ENCODE measurements at regions not wholly inside any gene's neighbourhood (a gene's known extent, or its start where the extent isn't known, plus 50 kb on each side); places are given as distances from the start of the nearest gene placed in this dataset.

DNA sequence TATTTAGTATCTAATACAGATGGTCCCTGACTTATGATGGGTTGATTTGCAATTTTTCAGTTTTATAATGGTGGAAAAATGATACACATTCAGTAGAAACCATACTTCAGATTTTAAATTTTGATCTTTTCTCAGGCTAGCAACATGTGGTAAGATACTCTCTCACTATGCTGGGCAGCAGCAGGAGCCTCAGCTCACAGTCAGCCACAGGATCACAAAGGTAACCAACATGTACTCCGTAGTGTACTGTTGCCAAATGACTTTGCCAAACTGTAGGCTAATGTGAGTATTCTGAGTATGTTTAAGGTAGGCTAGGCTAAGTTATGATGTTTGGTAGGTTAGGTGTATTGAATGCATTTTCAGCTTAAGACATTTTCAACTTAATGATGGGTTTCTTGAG lies 498.6 kb upstream of the DPPA4 start:
- no peak overlapping the region for H3K4me3 ChIP-seq (ENCODE audit: low read depth, low read length)
- TF ChIP-seq, protein P1, sequence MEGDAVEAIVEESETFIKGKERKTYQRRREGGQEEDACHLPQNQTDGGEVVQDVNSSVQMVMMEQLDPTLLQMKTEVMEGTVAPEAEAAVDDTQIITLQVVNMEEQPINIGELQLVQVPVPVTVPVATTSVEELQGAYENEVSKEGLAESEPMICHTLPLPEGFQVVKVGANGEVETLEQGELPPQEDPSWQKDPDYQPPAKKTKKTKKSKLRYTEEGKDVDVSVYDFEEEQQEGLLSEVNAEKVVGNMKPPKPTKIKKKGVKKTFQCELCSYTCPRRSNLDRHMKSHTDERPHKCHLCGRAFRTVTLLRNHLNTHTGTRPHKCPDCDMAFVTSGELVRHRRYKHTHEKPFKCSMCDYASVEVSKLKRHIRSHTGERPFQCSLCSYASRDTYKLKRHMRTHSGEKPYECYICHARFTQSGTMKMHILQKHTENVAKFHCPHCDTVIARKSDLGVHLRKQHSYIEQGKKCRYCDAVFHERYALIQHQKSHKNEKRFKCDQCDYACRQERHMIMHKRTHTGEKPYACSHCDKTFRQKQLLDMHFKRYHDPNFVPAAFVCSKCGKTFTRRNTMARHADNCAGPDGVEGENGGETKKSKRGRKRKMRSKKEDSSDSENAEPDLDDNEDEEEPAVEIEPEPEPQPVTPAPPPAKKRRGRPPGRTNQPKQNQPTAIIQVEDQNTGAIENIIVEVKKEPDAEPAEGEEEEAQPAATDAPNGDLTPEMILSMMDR (IDR thresholded peaks at IDR 0.05; ENCODE audit: low read depth, low read length, missing control alignments): no peak
- DNase-seq (ENCODE audit: low read depth): no peak
- in situ Hi-C loops (cut with HindIII; ENCODE audit: low sequenced_read_pairs): no loop called here

DNA sequence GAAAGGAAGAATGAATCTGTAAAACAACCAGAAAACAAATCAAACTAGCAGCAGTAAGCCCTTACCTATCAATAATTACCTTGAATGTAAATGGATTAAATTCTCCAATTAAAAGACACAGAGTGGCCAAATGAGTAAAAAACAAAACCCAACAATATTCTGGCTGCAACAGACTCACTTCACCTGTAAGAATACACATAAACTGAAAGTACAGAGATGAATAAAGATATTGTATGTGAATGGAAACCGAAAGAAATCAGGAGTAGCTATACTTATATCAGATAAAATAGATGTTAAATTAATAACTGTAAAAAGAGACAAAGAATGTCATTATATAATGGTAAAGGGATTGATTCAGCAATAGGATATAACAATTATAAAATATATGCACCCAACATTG lies 514.5 kb upstream of the DPPA4 start:
- TF ChIP-seq, protein P1 (IDR thresholded peaks at IDR 0.05; ENCODE audit: low read depth, low read length, missing control alignments): no peak
- in situ Hi-C loops (cut with HindIII; ENCODE audit: low sequenced_read_pairs): no loop called here
- no peak for DNase-seq (ENCODE audit: low read depth)
- H3K4me3 ChIP-seq (ENCODE audit: low read depth, low read length): no peak overlapping the region

DNA sequence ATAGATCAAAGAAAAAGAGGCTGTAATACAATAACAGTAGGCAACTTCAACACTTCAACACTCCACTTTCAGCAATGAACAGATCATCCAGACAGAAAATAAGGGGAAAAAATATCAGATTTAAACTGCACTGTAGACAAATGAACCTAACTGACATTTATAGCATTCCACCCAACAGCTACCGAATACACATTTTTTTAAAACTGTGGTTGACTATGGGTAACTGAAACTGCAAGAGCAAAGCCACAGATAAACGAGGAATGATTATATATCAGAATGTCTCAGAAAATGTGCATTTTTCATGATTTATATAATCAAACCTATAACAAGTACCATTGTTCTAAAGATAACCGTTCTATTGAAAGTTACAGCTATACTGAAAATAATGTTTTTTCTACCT lies 514.9 kb upstream of the DPPA4 start:
- TF ChIP-seq, protein P1 (IDR thresholded peaks at IDR 0.05; ENCODE audit: low read depth, low read length, missing control alignments): no peak
- DNase-seq (ENCODE audit: low read depth): no peak
- in situ Hi-C loops (cut with HindIII; ENCODE audit: low sequenced_read_pairs): no loop called here
- no peak overlapping the region for H3K4me3 ChIP-seq (ENCODE audit: low read depth, low read length)

DNA sequence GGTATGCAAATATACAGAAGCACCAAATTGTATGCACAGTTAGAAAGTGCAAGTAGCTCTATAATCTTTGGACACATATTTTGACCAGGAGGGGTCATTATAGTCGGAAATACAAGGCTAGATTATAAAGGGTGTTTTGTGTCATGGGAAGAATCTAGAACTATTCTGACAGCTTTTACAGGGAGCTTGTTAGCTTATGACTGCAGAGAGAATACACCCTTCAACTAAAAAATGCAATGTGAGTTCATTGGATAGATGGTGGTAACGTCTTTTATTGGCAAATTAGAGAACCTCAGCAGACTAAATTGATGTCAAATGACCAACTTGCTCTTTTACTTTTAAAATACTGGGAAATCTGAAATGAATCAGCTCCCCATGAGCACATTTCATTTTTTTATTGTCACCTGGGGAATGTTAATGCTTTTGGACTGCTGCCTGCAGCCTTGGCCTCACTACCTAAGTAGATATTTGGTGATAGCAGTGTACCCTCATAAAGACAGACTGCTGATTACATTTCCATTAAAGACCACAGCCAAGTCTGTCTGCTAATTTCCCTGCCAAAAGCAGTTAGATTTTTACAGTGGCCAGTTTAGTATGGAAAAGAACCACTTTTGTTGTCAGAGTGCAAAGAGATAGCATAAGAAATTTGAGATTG lies 515.9 kb upstream of the DPPA4 start:
- in situ Hi-C loops (cut with HindIII; ENCODE audit: low sequenced_read_pairs): no loop called here
- TF ChIP-seq, protein P1 (IDR thresholded peaks at IDR 0.05; ENCODE audit: low read depth, low read length, missing control alignments): no peak
- no peak overlapping the region for H3K4me3 ChIP-seq (ENCODE audit: low read depth, low read length)
- no peak for DNase-seq (ENCODE audit: low read depth)

DNA sequence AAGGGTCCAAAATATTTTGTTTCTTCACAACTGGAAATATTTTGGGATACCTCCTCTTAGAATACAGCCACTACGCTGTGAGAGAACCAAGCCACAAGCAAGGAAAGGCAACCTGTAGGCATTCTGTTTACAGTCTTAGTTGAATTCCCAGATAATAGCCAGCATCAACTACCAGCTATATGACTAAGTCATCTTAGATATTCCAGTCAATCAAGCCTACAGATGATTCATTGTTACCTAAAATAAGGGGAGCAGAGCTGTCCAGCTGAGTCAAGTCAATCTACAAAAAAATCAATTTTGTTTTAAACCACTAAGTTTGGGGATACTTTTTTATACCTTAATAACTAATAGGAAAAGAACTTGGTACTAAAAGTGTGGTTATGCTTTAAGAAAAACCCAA lies 526.4 kb upstream of the DPPA4 start:
- H3K4me3 ChIP-seq (ENCODE audit: low read depth, low read length): no peak overlapping the region
- in situ Hi-C loops (cut with HindIII; ENCODE audit: low sequenced_read_pairs): no loop called here
- TF ChIP-seq, protein P1 (IDR thresholded peaks at IDR 0.05; ENCODE audit: low read depth, low read length, missing control alignments): no peak
- DNase-seq (ENCODE audit: low read depth): no peak

DNA sequence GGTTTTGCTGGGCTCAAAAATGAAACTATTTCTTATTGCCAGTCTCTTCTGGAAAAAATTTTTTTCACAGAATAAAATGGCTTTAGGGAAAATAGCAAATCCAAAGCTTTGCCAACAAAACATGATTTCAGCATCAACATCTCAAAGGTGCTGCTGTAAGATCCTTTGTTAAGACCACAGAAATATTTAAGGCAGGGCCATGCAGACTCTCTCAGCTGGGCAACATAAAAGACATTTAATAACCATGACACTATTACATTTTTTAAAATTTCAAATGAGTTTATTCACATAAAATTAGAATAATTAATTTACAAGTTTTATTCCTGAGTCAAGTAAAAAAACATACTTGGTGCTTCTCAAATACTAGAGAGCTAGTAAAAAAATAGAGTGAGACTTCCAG lies 527.1 kb upstream of the DPPA4 start:
- TF ChIP-seq, protein P1 (IDR thresholded peaks at IDR 0.05; ENCODE audit: low read depth, low read length, missing control alignments): no peak
- no peak overlapping the region for H3K4me3 ChIP-seq (ENCODE audit: low read depth, low read length)
- no peak for DNase-seq (ENCODE audit: low read depth)
- in situ Hi-C loops (cut with HindIII; ENCODE audit: low sequenced_read_pairs): no loop called here

Data from astrocyte of the cerebellum (primary cell).